GM12874 (cell line): ENCODE measurements at regions not wholly inside any gene's neighbourhood (a gene's known extent, or its start where the extent isn't known, plus 50 kb on each side); places are given as distances from the start of the nearest gene placed in this dataset.

Source experiments
- TF ChIP-seq, protein P1 (sequence below): IDR thresholded peaks from 2 replicates; pipeline ENCODE4 v1.5.1; 2011; ENCODE audit warnings: low read depth, mild to moderate bottlenecking, control low read depth, low read length, moderate library complexity; ENCODE audit not compliant: insufficient read depth

DNA sequence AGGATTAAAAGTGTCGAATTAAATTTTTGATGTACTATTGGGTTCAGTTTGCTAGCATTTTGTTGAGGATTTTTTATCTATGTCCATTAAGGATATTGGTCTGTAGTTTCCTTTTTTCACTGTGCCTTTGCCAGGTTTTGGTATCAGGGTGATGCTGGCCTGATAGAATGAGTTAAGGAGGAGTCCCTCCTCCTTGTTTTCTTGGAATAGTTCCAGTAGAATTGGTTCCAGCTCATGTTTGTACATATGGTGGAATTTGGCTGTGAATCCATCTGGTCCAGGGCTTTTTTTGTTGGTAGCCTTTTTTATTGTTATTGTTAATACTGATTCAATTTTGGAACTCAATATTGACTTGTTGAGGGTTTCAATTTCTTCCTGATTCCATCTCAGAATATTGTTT, 141.8 kb downstream of the SIM1 start:
- TF ChIP-seq, protein P1, sequence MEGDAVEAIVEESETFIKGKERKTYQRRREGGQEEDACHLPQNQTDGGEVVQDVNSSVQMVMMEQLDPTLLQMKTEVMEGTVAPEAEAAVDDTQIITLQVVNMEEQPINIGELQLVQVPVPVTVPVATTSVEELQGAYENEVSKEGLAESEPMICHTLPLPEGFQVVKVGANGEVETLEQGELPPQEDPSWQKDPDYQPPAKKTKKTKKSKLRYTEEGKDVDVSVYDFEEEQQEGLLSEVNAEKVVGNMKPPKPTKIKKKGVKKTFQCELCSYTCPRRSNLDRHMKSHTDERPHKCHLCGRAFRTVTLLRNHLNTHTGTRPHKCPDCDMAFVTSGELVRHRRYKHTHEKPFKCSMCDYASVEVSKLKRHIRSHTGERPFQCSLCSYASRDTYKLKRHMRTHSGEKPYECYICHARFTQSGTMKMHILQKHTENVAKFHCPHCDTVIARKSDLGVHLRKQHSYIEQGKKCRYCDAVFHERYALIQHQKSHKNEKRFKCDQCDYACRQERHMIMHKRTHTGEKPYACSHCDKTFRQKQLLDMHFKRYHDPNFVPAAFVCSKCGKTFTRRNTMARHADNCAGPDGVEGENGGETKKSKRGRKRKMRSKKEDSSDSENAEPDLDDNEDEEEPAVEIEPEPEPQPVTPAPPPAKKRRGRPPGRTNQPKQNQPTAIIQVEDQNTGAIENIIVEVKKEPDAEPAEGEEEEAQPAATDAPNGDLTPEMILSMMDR: no peak

- TF ChIP-seq, protein P1: no peak
Observed at GRCh38 chr6:100320686-100321085, 144.0 kb downstream of the SIM1 start.

DNA sequence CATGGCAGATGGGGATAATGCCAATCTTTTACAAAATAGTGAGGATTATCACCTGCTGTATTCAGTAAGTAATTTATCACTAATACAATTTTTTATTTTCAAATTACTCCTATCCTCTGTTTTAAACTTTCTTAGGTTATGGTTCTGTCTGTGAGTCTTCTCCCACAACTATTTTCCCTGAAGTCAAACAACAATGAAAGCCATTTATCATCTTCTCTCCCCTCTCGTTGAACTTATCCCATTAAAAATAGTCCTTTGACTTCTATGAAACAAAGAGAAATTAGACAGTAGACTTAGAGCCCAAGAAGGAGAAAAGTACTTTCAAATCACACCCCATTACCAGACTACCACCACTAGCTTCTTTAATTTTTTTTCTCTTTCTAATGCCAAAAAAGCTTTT, 147.7 kb downstream of the SIM1 start:
- TF ChIP-seq, protein P1: no peak

GRCh38 chr6:100314186-100314585, 150.5 kb downstream of the SIM1 start:
- TF ChIP-seq, protein P1: no peak

DNA sequence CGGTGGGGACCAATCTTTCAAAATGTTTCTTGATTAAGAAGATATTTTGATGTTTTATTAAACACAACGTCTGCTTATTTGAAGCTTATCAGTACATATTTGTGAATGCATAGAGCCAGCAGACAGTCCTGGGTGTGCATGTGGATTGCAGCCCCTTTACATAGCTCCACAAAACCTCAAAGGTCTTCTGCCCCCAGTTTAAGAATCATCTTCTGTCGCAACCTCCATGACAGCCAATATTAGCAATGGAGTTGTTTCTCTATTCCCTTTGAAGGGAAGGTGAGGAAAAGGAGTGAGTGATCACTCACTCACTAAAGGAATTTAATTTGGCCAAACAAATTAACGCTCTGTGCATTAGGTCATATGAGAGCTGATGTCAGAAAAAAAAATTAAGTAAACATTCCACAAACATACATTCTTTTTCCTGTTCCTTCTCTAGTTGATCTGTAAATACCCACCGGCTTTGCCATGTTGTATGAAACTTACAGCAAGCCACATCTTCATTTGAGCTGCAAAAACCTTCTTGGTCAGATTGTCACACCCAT, 152.9 kb downstream of the SIM1 start:
- TF ChIP-seq, protein P1: no peak

DNA sequence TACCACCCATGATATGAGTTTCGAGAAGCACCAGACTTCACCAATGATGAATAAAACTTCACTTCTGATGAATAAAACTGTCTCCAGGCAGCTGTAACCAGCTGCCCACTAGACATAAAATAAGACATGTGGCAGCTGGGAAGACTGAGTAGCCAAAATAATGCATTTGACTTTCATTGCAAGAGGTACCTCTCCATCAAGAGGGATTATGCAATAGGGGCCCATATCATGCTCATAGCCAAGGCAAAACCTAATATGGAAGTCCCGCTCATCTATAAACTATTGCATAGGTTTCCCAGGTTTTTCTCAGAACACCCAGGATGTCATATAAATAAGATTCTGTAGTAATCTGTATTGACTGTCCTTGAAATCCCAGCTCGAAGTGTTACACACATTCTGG, 155.5 kb downstream of the SIM1 start:
- TF ChIP-seq, protein P1: no peak

DNA sequence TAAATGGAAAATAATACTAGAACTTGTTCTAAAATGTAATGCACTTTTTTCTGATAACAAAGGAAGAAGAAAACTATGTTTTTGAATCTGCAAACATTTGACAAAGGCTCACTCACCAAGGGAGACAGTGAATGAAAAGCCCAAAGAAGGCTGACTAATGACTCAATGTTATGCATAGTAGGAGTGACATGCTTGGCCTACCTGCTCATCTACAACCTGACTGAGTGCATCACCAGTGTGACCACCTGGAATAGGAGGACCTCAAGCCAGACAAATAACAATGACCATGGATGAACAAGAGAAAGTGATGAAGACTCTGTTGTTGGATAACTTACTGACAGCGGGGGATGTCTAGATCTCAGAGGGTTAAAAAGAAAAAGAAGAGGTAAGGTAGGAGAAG, 157.2 kb downstream of the SIM1 start:
- TF ChIP-seq, protein P1: no peak
